CD14-positive monocyte (primary cell): ENCODE measurements at regions not wholly inside any gene's neighbourhood (a gene's known extent, or its start where the extent isn't known, plus 50 kb on each side); places are given as distances from the start of the nearest gene placed in this dataset.
"Not testable (repeated sequence)": the region's sequence is repeated elsewhere in the genome, so short reads cannot be mapped to it uniquely, and the experiment has no call there.

Experiments used
- DNase-seq, 3 donors: peaks; one replicate each; pipeline ENCODE4 v3.0.0-alpha.2; 2011 to 2022
- H2AFZ ChIP-seq: 2 replicates; pipeline ENCODE4 v1.6.0; 2012; ENCODE audit warnings: mild to moderate bottlenecking, low read depth, low read length, inconsistent platforms; ENCODE audit not compliant: insufficient read depth, poor library complexity, severe bottlenecking
- H3K27ac ChIP-seq, 2 donors: 1 replicate in 1 of 2; 2 replicates in 1 of 2; pipeline ENCODE4 v1.5.1; 2012 to 2013; ENCODE audit warnings: low read length in 2 of 2, control low read depth in 1 of 2, inconsistent platforms in 1 of 2, low read depth in 1 of 2, mild to moderate bottlenecking in 1 of 2
- H3K27me3 ChIP-seq, 2 donors: one replicate each; pipeline versions ENCODE4 v1.6.0 to v1.6.1; 2011 to 2013; ENCODE audit warnings: low read length in 2 of 2; ENCODE audit not compliant: control insufficient read depth in 2 of 2, insufficient read depth in 2 of 2
- H3K36me3 ChIP-seq, 2 donors: replicated peaks in 1 of 2; 1 replicate in 1 of 2; 2 replicates in 1 of 2; pipeline versions ENCODE4 v1.5.1 to v1.6.1; 2012 to 2013; ENCODE audit warnings: low read length in 2 of 2, control low read depth in 1 of 2, inconsistent platforms in 1 of 2, mild to moderate bottlenecking in 1 of 2; ENCODE audit not compliant: insufficient read depth in 2 of 2, control insufficient read depth in 1 of 2
- H3K4me1 ChIP-seq, 2 donors: 1 replicate in 1 of 2; 2 replicates in 1 of 2; pipeline versions ENCODE4 v1.5.1 to v1.6.1; 2012 to 2013; ENCODE audit warnings: low read length in 2 of 2, control low read depth in 1 of 2, inconsistent platforms in 1 of 2, mild to moderate bottlenecking in 1 of 2, moderate library complexity in 1 of 2; ENCODE audit not compliant: insufficient read depth in 2 of 2, control insufficient read depth in 1 of 2
- H3K4me2 ChIP-seq: replicated peaks from 2 replicates; pipeline ENCODE3; 2012; ENCODE audit warnings: low read length, moderate library complexity, mild to moderate bottlenecking; ENCODE audit not compliant: poor library complexity, severe bottlenecking; ENCODE audit errors: extremely low read depth
- H3K4me3 ChIP-seq, 3 experiments: fragments of 200-600 bp in 1 of 3; sonication (generic) in 1 of 3; replicated peaks in 1 of 3; 1 replicate in 2 of 3; 2 replicates in 1 of 3; pipeline ENCODE4 v1.5.1; 2011 to 2013; ENCODE audit warnings: low read length in 3 of 3, mild to moderate bottlenecking in 3 of 3, control low read depth in 2 of 3, low read depth in 2 of 3, inconsistent platforms in 1 of 3, moderate library complexity in 1 of 3
- H3K79me2 ChIP-seq: 2 replicates; pipeline ENCODE4 v1.6.0; 2012; ENCODE audit warnings: mild to moderate bottlenecking, control low read depth, inconsistent platforms, low read length, moderate library complexity; ENCODE audit not compliant: insufficient read depth
- H3K9ac ChIP-seq: 2 replicates; pipeline ENCODE4 v1.6.0; 2017; ENCODE audit warnings: low read length, mild to moderate bottlenecking; ENCODE audit not compliant: insufficient read depth, poor library complexity, severe bottlenecking
- H3K9me3 ChIP-seq, 2 donors: replicated peaks in 1 of 2; 1 replicate in 1 of 2; 2 replicates in 1 of 2; pipeline versions ENCODE4 v1.5.1 to v1.6.1; 2012 to 2013; ENCODE audit warnings: low read length in 2 of 2, control low read depth in 1 of 2; ENCODE audit not compliant: control insufficient read depth in 1 of 2, insufficient read depth in 1 of 2
- H4K20me1 ChIP-seq: 2 replicates; pipeline ENCODE4 v1.6.0; 2012; ENCODE audit warnings: mild to moderate bottlenecking, low read length, control low read depth, moderate library complexity; ENCODE audit not compliant: insufficient read depth
- H3K27ac Mint-ChIP-seq, 7 donors: one replicate each; pipeline ENCODE4 v1.8.0; 2020; ENCODE audit warnings: mild to moderate bottlenecking in 7 of 7, mixed read lengths in 7 of 7, moderate library complexity in 6 of 7, inconsistent platforms in 2 of 7
- H3K27me3 Mint-ChIP-seq, 3 donors: one replicate each; pipeline ENCODE4 v1.8.0; 2021 to 2022; ENCODE audit warnings: low read depth in 3 of 3, mild to moderate bottlenecking in 3 of 3, mixed read lengths in 3 of 3, moderate library complexity in 3 of 3, inconsistent platforms in 1 of 3
- H3K36me3 Mint-ChIP-seq, 2 donors: one replicate each; pipeline ENCODE4 v1.8.0; 2020; ENCODE audit warnings: mixed read lengths in 2 of 2, inconsistent platforms in 1 of 2, mild to moderate bottlenecking in 1 of 2
- H3K4me1 Mint-ChIP-seq: one replicate; pipeline ENCODE4 v1.8.0; 2020; ENCODE audit warnings: mild to moderate bottlenecking, mixed read lengths
- H3K4me3 Mint-ChIP-seq, 2 donors: one replicate each; pipeline ENCODE4 v1.8.0; 2020; ENCODE audit warnings: mild to moderate bottlenecking in 2 of 2, mixed read lengths in 2 of 2, moderate library complexity in 1 of 2
- H3K9me3 Mint-ChIP-seq, 7 donors: one replicate each; pipeline ENCODE4 v1.8.0; 2020 to 2022; ENCODE audit warnings: mixed read lengths in 7 of 7, mild to moderate bottlenecking in 6 of 7, moderate library complexity in 6 of 7, inconsistent platforms in 2 of 7
- WGBS: methylation state at CpG from one replicate; pipeline ENCODE4 v1.1.5; 2013; ENCODE audit warnings: missing lambda C conversion rate; ENCODE audit not compliant: insufficient coverage; 5-methylcytosine and 5-hydroxymethylcytosine counted together
- intact Hi-C, 2 donors: fragments of 100-400 bp; cut with micrococcal nuclease; formaldehyde crosslinking; loops; one replicate each; pipeline versions ENCODE4 v1.15.0 to v1.15.1; 2023
- TF ChIP-seq, protein P1 (sequence below): fragments of 200-600 bp; IDR thresholded peaks from one replicate; pipeline ENCODE4 v1.8.0; 2022; ENCODE audit warnings: antibody characterized with exemption, mild to moderate bottlenecking

DNA sequence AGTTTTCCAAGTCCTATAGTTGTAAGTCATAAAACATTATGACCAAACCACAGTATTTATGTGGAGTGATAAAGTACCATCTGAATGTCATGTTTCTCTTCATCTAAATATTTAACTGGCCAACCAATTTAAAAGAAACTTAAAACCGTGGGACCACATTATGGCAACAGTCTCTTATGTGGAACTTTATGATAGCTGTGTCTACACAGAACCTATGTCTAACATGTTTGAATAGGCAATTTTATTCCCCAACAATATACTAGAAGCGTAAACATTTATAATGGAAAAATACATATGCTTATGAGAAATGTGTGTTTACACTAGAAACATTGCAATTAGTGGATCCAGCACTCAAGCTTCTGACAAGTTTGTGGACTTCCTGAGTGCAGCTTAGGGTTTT, 680.7 kb downstream of the REEP3 start:
- H2AFZ ChIP-seq: no peak overlapping the region
- no peaks in the 10 kb centered on the region for H3K4me1 ChIP-seq
- H3K79me2 ChIP-seq: no peaks in the 10 kb centered on the region
- H3K27me3 ChIP-seq: no peaks in the 10 kb centered on the region
- H3K27ac Mint-ChIP-seq: no peak overlapping the region
- H3K4me1 Mint-ChIP-seq: no peaks in the 10 kb centered on the region
- no peaks in the 10 kb centered on the region for H3K27me3 Mint-ChIP-seq
- intact Hi-C loops: no loop called here
- no peak for DNase-seq
- no peaks in the 10 kb centered on the region for H3K36me3 ChIP-seq
- no peak overlapping the region for H3K9ac ChIP-seq
- H3K36me3 Mint-ChIP-seq: no peaks in the 10 kb centered on the region
- TF ChIP-seq, protein P1, sequence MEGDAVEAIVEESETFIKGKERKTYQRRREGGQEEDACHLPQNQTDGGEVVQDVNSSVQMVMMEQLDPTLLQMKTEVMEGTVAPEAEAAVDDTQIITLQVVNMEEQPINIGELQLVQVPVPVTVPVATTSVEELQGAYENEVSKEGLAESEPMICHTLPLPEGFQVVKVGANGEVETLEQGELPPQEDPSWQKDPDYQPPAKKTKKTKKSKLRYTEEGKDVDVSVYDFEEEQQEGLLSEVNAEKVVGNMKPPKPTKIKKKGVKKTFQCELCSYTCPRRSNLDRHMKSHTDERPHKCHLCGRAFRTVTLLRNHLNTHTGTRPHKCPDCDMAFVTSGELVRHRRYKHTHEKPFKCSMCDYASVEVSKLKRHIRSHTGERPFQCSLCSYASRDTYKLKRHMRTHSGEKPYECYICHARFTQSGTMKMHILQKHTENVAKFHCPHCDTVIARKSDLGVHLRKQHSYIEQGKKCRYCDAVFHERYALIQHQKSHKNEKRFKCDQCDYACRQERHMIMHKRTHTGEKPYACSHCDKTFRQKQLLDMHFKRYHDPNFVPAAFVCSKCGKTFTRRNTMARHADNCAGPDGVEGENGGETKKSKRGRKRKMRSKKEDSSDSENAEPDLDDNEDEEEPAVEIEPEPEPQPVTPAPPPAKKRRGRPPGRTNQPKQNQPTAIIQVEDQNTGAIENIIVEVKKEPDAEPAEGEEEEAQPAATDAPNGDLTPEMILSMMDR: no peak
- peaks cover 3 to 10% (median 4%) of the 10 kb centered on the region in 7 donors for H3K9me3 Mint-ChIP-seq
- no peak overlapping the region for H3K27ac ChIP-seq
- H3K4me3 ChIP-seq: no peak overlapping the region
- no peak overlapping the region for H3K4me3 Mint-ChIP-seq
- no peaks in the 10 kb centered on the region for H4K20me1 ChIP-seq
- no CpG with 5 or more reads among the region's 2 CpGs for WGBS
- H3K9me3 ChIP-seq: peaks cover 0 to 7% of the 10 kb centered on the region in 2 donors
- no peak overlapping the region for H3K4me2 ChIP-seq

DNA sequence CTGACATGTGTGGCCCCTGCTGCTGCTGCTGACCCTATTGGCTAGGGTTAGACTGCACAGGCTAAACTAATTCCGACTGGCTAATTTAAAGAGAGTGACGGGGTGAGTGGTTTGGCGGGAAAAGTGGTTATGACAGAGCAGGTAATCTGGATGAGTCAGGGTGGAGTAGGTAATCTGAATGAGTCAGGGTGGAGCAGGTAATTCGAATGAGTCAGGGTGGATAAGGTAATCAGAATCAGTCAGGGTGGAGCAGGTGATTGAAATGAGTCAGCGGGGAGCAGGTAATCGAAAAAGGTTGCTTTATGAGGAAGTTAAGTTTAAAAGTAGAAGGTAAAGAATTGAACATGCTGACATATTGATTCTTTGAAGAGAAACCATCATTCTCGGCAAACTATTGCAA, 683.3 kb downstream of the REEP3 start:
- 92% methylated on average over 7 of the region's 7 CpGs for WGBS
- H3K36me3 ChIP-seq, H3K79me2 ChIP-seq, H3K27ac Mint-ChIP-seq, H3K4me3 Mint-ChIP-seq, H3K4me2 ChIP-seq, H3K27me3 ChIP-seq, H3K36me3 Mint-ChIP-seq, H2AFZ ChIP-seq, H3K27ac ChIP-seq, H3K9me3 ChIP-seq, H3K4me1 Mint-ChIP-seq, H3K9ac ChIP-seq, H3K4me1 ChIP-seq, DNase-seq, H3K27me3 Mint-ChIP-seq, H4K20me1 ChIP-seq, H3K4me3 ChIP-seq, intact Hi-C loops, H3K9me3 Mint-ChIP-seq: not testable (repeated sequence)
